ENCODE measurements at regions not wholly inside any gene's neighbourhood (a gene's known extent, or its start where the extent isn't known, plus 50 kb on each side); places are given as distances from the start of the nearest gene placed in this dataset.

GRCh38 chrX:47313056-47313455, 57.3 kb upstream of the ZNF157 start:
- TF ChIP-seq ZNF263 (CRISPR knock-in tag; IDR thresholded peaks at IDR 0.05; ENCODE audit: low read depth), result no peak
- no peak for TF ChIP-seq NFYB (CRISPR knock-in tag; conservative IDR thresholded peaks at IDR 0.05; ENCODE audit: low read depth)
- TF ChIP-seq E2F1 (CRISPR knock-in tag; IDR thresholded peaks at IDR 0.05), result no peak
- no peak for TF ChIP-seq CTCF (IDR thresholded peaks at IDR 0.05)
- TF ChIP-seq ZNF671 (CRISPR knock-in tag; IDR thresholded peaks at IDR 0.05), result no peak
- no peak for TF ChIP-seq TEAD4 (CRISPR knock-in tag; IDR thresholded peaks at IDR 0.05)
- no peak for TF ChIP-seq PREB (CRISPR knock-in tag; IDR thresholded peaks at IDR 0.05; ENCODE audit: borderline replicate concordance)
- no peak for TF ChIP-seq CREB1 (CRISPR knock-in tag; IDR thresholded peaks at IDR 0.05)
- TF ChIP-seq EMX1 (CRISPR knock-in tag; IDR thresholded peaks at IDR 0.05), result no peak
- TF ChIP-seq ZNF416 (CRISPR knock-in tag; IDR thresholded peaks at IDR 0.05), result no peak
- no peak for TF ChIP-seq NR2C2 (CRISPR knock-in tag; IDR thresholded peaks at IDR 0.05)
- TF ChIP-seq IRF2 (CRISPR knock-in tag; IDR thresholded peaks at IDR 0.05; ENCODE audit: borderline replicate concordance, low read depth), result no peak
- TF ChIP-seq STAT6 (CRISPR knock-in tag; conservative IDR thresholded peaks at IDR 0.05; ENCODE audit: low read depth), result no peak
- no peak for TF ChIP-seq JUN (CRISPR knock-in tag; IDR thresholded peaks at IDR 0.05)
